H1 (cell line): ENCODE measurements at regions not wholly inside any gene's neighbourhood (a gene's known extent, or its start where the extent isn't known, plus 50 kb on each side); places are given as distances from the start of the nearest gene placed in this dataset.

Experiments
- CTCF ChIP-seq, 3 experiments: IDR thresholded peaks; 1 replicate in 2 of 3; 2 replicates in 1 of 3; pipeline versions ENCODE4 v1.5.1 to v1.6.1; 2011; ENCODE audit warnings: low read length in 3 of 3, mild to moderate bottlenecking in 3 of 3, inconsistent platforms in 2 of 3, low read depth in 1 of 3, moderate library complexity in 1 of 3; ENCODE audit not compliant: insufficient read depth in 1 of 3; ENCODE audit errors: control extremely low read depth in 1 of 3
- E2F6 ChIP-seq: IDR thresholded peaks from 2 replicates; pipeline ENCODE4 v1.6.1; 2012; ENCODE audit warnings: inconsistent platforms
- RAD21 ChIP-seq, 2 experiments: IDR thresholded peaks in 1 of 2; conservative IDR thresholded peaks in 1 of 2; 2 replicates each; pipeline ENCODE4 v1.6.1; 2011; ENCODE audit warnings: low read depth in 2 of 2, low read length in 2 of 2, improper control_type of control experiment in 1 of 2, inconsistent platforms in 1 of 2, mild to moderate bottlenecking in 1 of 2, moderate library complexity in 1 of 2
- YY1 ChIP-seq: IDR thresholded peaks from 2 replicates; pipeline ENCODE4 v1.6.1; 2011; ENCODE audit warnings: low read depth, mild to moderate bottlenecking, low read length

- TF ChIP-seq CTCF (IDR thresholded peaks at IDR 0.05; ENCODE audit: control extremely low read depth in 1 of 3, insufficient read depth in 1 of 3, low read depth in 1 of 3, low read length in 3 of 3) (no peak), YY1 (no peak), RAD21 (IDR thresholded peaks at IDR 0.05 in 1 of 2, conservative IDR thresholded peaks at IDR 0.05 in 1 of 2; ENCODE audit: low read depth in 2 of 2, low read length in 2 of 2) (no peak), E2F6 (no peak)
Measured at GRCh38 chr14:100659345-100660001, 67.2 kb upstream of the DLK1 start (continued).
